ENCODE measurements at regions not wholly inside any gene's neighbourhood (a gene's known extent, or its start where the extent isn't known, plus 50 kb on each side); places are given as distances from the start of the nearest gene placed in this dataset.

GRCh38 chr10:52615331-52615730 lies 157.3 kb downstream of the MBL2 start:
- no peak for DNase-seq

GRCh38 chr10:52615756-52616394 lies 156.7 kb downstream of the MBL2 start:
- DNase-seq, result no peak

GRCh38 chr10:52616395-52616764 lies 156.2 kb downstream of the MBL2 start:
- no peak for DNase-seq

- no peak for DNase-seq
Measured at GRCh38 chr10:52617346-52617745, 155.2 kb downstream of the MBL2 start.

- DNase-seq, result no peak
Measured at GRCh38 chr10:52619052-52619451, 153.5 kb downstream of the MBL2 start.

- DNase-seq, result no peak
Measured at GRCh38 chr10:52621635-52622079, 150.9 kb downstream of the MBL2 start.

GRCh38 chr10:52623761-52624160 lies 148.8 kb downstream of the MBL2 start:
- DNase-seq, result no peak

- no peak for DNase-seq
Measured at GRCh38 chr10:52627279-52627678, 145.3 kb downstream of the MBL2 start.

GRCh38 chr10:52631146-52631545 lies 141.4 kb downstream of the MBL2 start:
- DNase-seq, result no peak

GRCh38 chr10:52631648-52632047 lies 140.9 kb downstream of the MBL2 start:
- no peak for DNase-seq

GRCh38 chr10:52632591-52632990 lies 140.0 kb downstream of the MBL2 start:
- no peak for DNase-seq

- DNase-seq, result no peak
Measured at GRCh38 chr10:52633266-52633665, 139.3 kb downstream of the MBL2 start.

- no peak for DNase-seq
Measured at GRCh38 chr10:52635651-52636050, 136.9 kb downstream of the MBL2 start.

GRCh38 chr10:52636874-52637273 lies 135.7 kb downstream of the MBL2 start:
- DNase-seq, result no peak

- no peak for DNase-seq
Measured at GRCh38 chr10:52637592-52637991, 135.0 kb downstream of the MBL2 start.

- no peak for DNase-seq
Measured at GRCh38 chr10:52639652-52640051, 132.9 kb downstream of the MBL2 start.

GRCh38 chr10:52642208-52642607 lies 130.4 kb downstream of the MBL2 start:
- no peak for DNase-seq

- DNase-seq, result peak; percentile 28
Measured at GRCh38 chr10:52644373-52645186, 128.0 kb downstream of the MBL2 start.

GRCh38 chr10:52645187-52645758 lies 127.3 kb downstream of the MBL2 start:
- DNase-seq, result no peak

GRCh38 chr10:52649511-52649910 lies 123.1 kb downstream of the MBL2 start:
- DNase-seq, result no peak

GRCh38 chr10:52650873-52651272 lies 121.7 kb downstream of the MBL2 start:
- DNase-seq, result no peak

- no peak for DNase-seq
Measured at GRCh38 chr10:52651293-52651692, 121.3 kb downstream of the MBL2 start.

GRCh38 chr10:52652431-52653262 lies 119.9 kb downstream of the MBL2 start:
- DNase-seq, result no peak
